Stimulated activated CD4-positive, alpha-beta T cell treated with anti-CD3 and anti-CD28 coated beads, Interleukin-2, amount 100 ng/mL, for 24 hours (primary cell): ENCODE measurements at regions not wholly inside any gene's neighbourhood (a gene's known extent, or its start where the extent isn't known, plus 50 kb on each side); places are given as distances from the start of the nearest gene placed in this dataset.

ENCODE experiments used
- DNase-seq, 2 donors: peaks; one replicate each; pipeline ENCODE4 v3.0.0-alpha.2; 2020

- no peak for DNase-seq
Measured at GRCh38 chr2:180187611-180188010, 180.5 kb upstream of the CWC22 start.

GRCh38 chr2:180184506-180184905 lies 177.4 kb upstream of the CWC22 start:
- no peak for DNase-seq

GRCh38 chr2:180180511-180180910 lies 173.4 kb upstream of the CWC22 start:
- DNase-seq, result no peak

GRCh38 chr2:180177534-180177933 lies 170.4 kb upstream of the CWC22 start:
- DNase-seq, result no peak

GRCh38 chr2:180175736-180176135 lies 168.6 kb upstream of the CWC22 start:
- no peak for DNase-seq

- no peak for DNase-seq
Measured at GRCh38 chr2:180174580-180174979, 167.5 kb upstream of the CWC22 start.

GRCh38 chr2:180169474-180169873 lies 162.4 kb upstream of the CWC22 start:
- no peak for DNase-seq

GRCh38 chr2:180161415-180161814 lies 154.3 kb upstream of the CWC22 start:
- no peak for DNase-seq

GRCh38 chr2:180159921-180160320 lies 152.8 kb upstream of the CWC22 start:
- DNase-seq, result no peak

- DNase-seq, result no peak
Measured at GRCh38 chr2:180158961-180159360, 151.9 kb upstream of the CWC22 start.

GRCh38 chr2:180156651-180157050 lies 149.6 kb upstream of the CWC22 start:
- no peak for DNase-seq

GRCh38 chr2:180150606-180151005 lies 143.5 kb upstream of the CWC22 start:
- DNase-seq, result no peak

- DNase-seq, result no peak
Measured at GRCh38 chr2:180146541-180146940, 139.4 kb upstream of the CWC22 start.

GRCh38 chr2:180146114-180146513 lies 139.0 kb upstream of the CWC22 start:
- DNase-seq, result no peak

GRCh38 chr2:180145163-180145562 lies 138.1 kb upstream of the CWC22 start:
- no peak for DNase-seq

- no peak for DNase-seq
Measured at GRCh38 chr2:180144338-180144813, 137.3 kb upstream of the CWC22 start.

- no peak for DNase-seq
Measured at GRCh38 chr2:180143633-180144337, 136.7 kb upstream of the CWC22 start.

GRCh38 chr2:180141600-180141999 lies 134.5 kb upstream of the CWC22 start:
- DNase-seq, result no peak

GRCh38 chr2:180133736-180134135 lies 126.6 kb upstream of the CWC22 start:
- DNase-seq, result no peak

GRCh38 chr2:180130403-180130802 lies 123.3 kb upstream of the CWC22 start:
- DNase-seq, result no peak

- DNase-seq, result no peak
Measured at GRCh38 chr2:180128861-180129260, 121.8 kb upstream of the CWC22 start.

- DNase-seq, result peak; percentile 35 to 41
Measured at GRCh38 chr2:180125245-180125962, 118.3 kb upstream of the CWC22 start.

- no peak for DNase-seq
Measured at GRCh38 chr2:180124273-180125139, 117.4 kb upstream of the CWC22 start.
